ENCODE measurements at regions not wholly inside any gene's neighbourhood (a gene's known extent, or its start where the extent isn't known, plus 50 kb on each side); places are given as distances from the start of the nearest gene placed in this dataset.

GRCh38 chr2:150917961-150918713 is 343.5 kb downstream of the RBM43 start:
- Histone ChIP-seq H3K4me3 (ENCODE audit: low read depth in 1 of 2, low read length in 2 of 2) (no peak overlapping the region), H3K27me3 (ENCODE audit: control insufficient read depth in 1 of 2, insufficient read depth in 2 of 2, low read length in 2 of 2) (no peaks in the 10 kb centered on the region), H3K36me3 (ENCODE audit: control insufficient read depth in 1 of 2, insufficient read depth in 2 of 2, low read length in 2 of 2) (no peaks in the 10 kb centered on the region), H3K9me3 (ENCODE audit: control insufficient read depth in 1 of 2, low read length in 2 of 2) (no peaks in the 10 kb centered on the region), H3K9ac (ENCODE audit: low read depth in 1 of 2, low read length in 2 of 2) (no peak overlapping the region), H3K27ac (ENCODE audit: low read depth, low read length) (no peak overlapping the region), H3K4me1 (ENCODE audit: control insufficient read depth in 1 of 2, insufficient read depth in 2 of 2, low read length in 2 of 2) (no peaks in the 10 kb centered on the region)

- Histone ChIP-seq H3K27ac (ENCODE audit: low read depth, low read length) (no peak overlapping the region), H3K9me3 (ENCODE audit: control insufficient read depth in 1 of 2, low read length in 2 of 2) (no peaks in the 10 kb centered on the region), H3K9ac (ENCODE audit: low read depth in 1 of 2, low read length in 2 of 2) (no peak overlapping the region), H3K4me3 (ENCODE audit: low read depth in 1 of 2, low read length in 2 of 2) (no peak overlapping the region), H3K4me1 (ENCODE audit: control insufficient read depth in 1 of 2, insufficient read depth in 2 of 2, low read length in 2 of 2) (no peaks in the 10 kb centered on the region), H3K36me3 (ENCODE audit: control insufficient read depth in 1 of 2, insufficient read depth in 2 of 2, low read length in 2 of 2) (no peaks in the 10 kb centered on the region), H3K27me3 (ENCODE audit: control insufficient read depth in 1 of 2, insufficient read depth in 2 of 2, low read length in 2 of 2) (no peaks in the 10 kb centered on the region)
Measured at GRCh38 chr2:150916467-150917396, 344.9 kb downstream of the RBM43 start.

- no peak overlapping the region for H3K27ac ChIP-seq (ENCODE audit: low read depth, low read length)
- H3K36me3 ChIP-seq (ENCODE audit: control insufficient read depth in 1 of 2, insufficient read depth in 2 of 2, low read length in 2 of 2), result no peaks in the 10 kb centered on the region
- H3K9me3 ChIP-seq (ENCODE audit: control insufficient read depth in 1 of 2, low read length in 2 of 2), result no peaks in the 10 kb centered on the region
- H3K4me1 ChIP-seq (ENCODE audit: control insufficient read depth in 1 of 2, insufficient read depth in 2 of 2, low read length in 2 of 2), result no peaks in the 10 kb centered on the region
- H3K9ac ChIP-seq (ENCODE audit: low read depth in 1 of 2, low read length in 2 of 2), result no peak overlapping the region
- H3K27me3 ChIP-seq (ENCODE audit: control insufficient read depth in 1 of 2, insufficient read depth in 2 of 2, low read length in 2 of 2), result no peaks in the 10 kb centered on the region
- H3K4me3 ChIP-seq (ENCODE audit: low read depth in 1 of 2, low read length in 2 of 2), result no peak overlapping the region
Measured at GRCh38 chr2:150911766-150912280, 349.8 kb downstream of the RBM43 start.

GRCh38 chr2:150909613-150910012 is 352.1 kb downstream of the RBM43 start:
- no peaks in the 10 kb centered on the region for H3K27me3 ChIP-seq (ENCODE audit: control insufficient read depth in 1 of 2, insufficient read depth in 2 of 2, low read length in 2 of 2)
- no peaks in the 10 kb centered on the region for H3K36me3 ChIP-seq (ENCODE audit: control insufficient read depth in 1 of 2, insufficient read depth in 2 of 2, low read length in 2 of 2)
- no peaks in the 10 kb centered on the region for H3K9me3 ChIP-seq (ENCODE audit: control insufficient read depth in 1 of 2, low read length in 2 of 2)
- H3K4me3 ChIP-seq (ENCODE audit: low read depth in 1 of 2, low read length in 2 of 2), result no peak overlapping the region
- H3K9ac ChIP-seq (ENCODE audit: low read depth in 1 of 2, low read length in 2 of 2), result no peak overlapping the region
- no peaks in the 10 kb centered on the region for H3K4me1 ChIP-seq (ENCODE audit: control insufficient read depth in 1 of 2, insufficient read depth in 2 of 2, low read length in 2 of 2)
- no peak overlapping the region for H3K27ac ChIP-seq (ENCODE audit: low read depth, low read length)

GRCh38 chr2:150909090-150909489 is 352.6 kb downstream of the RBM43 start:
- H3K9ac ChIP-seq (ENCODE audit: low read depth in 1 of 2, low read length in 2 of 2), result no peak overlapping the region
- H3K4me1 ChIP-seq (ENCODE audit: control insufficient read depth in 1 of 2, insufficient read depth in 2 of 2, low read length in 2 of 2), result no peaks in the 10 kb centered on the region
- H3K36me3 ChIP-seq (ENCODE audit: control insufficient read depth in 1 of 2, insufficient read depth in 2 of 2, low read length in 2 of 2), result no peaks in the 10 kb centered on the region
- no peak overlapping the region for H3K4me3 ChIP-seq (ENCODE audit: low read depth in 1 of 2, low read length in 2 of 2)
- H3K27ac ChIP-seq (ENCODE audit: low read depth, low read length), result no peak overlapping the region
- no peaks in the 10 kb centered on the region for H3K9me3 ChIP-seq (ENCODE audit: control insufficient read depth in 1 of 2, low read length in 2 of 2)
- no peaks in the 10 kb centered on the region for H3K27me3 ChIP-seq (ENCODE audit: control insufficient read depth in 1 of 2, insufficient read depth in 2 of 2, low read length in 2 of 2)

GRCh38 chr2:150907466-150907865 is 354.2 kb downstream of the RBM43 start:
- Histone ChIP-seq H3K4me3 (ENCODE audit: low read depth in 1 of 2, low read length in 2 of 2) (no peak overlapping the region), H3K4me1 (ENCODE audit: control insufficient read depth in 1 of 2, insufficient read depth in 2 of 2, low read length in 2 of 2) (no peaks in the 10 kb centered on the region), H3K9me3 (ENCODE audit: control insufficient read depth in 1 of 2, low read length in 2 of 2) (no peaks in the 10 kb centered on the region), H3K9ac (ENCODE audit: low read depth in 1 of 2, low read length in 2 of 2) (no peak overlapping the region), H3K27ac (ENCODE audit: low read depth, low read length) (no peak overlapping the region), H3K36me3 (ENCODE audit: control insufficient read depth in 1 of 2, insufficient read depth in 2 of 2, low read length in 2 of 2) (no peaks in the 10 kb centered on the region), H3K27me3 (ENCODE audit: control insufficient read depth in 1 of 2, insufficient read depth in 2 of 2, low read length in 2 of 2) (no peaks in the 10 kb centered on the region)

- no peaks in the 10 kb centered on the region for H3K4me1 ChIP-seq (ENCODE audit: control insufficient read depth in 1 of 2, insufficient read depth in 2 of 2, low read length in 2 of 2)
- no peak overlapping the region for H3K4me3 ChIP-seq (ENCODE audit: low read depth in 1 of 2, low read length in 2 of 2)
- H3K9ac ChIP-seq (ENCODE audit: low read depth in 1 of 2, low read length in 2 of 2), result no peak overlapping the region
- no peak overlapping the region for H3K27ac ChIP-seq (ENCODE audit: low read depth, low read length)
- no peaks in the 10 kb centered on the region for H3K36me3 ChIP-seq (ENCODE audit: control insufficient read depth in 1 of 2, insufficient read depth in 2 of 2, low read length in 2 of 2)
- H3K9me3 ChIP-seq (ENCODE audit: control insufficient read depth in 1 of 2, low read length in 2 of 2), result peaks cover 0 to 6% of the 10 kb centered on the region in 2 donors
- H3K27me3 ChIP-seq (ENCODE audit: control insufficient read depth in 1 of 2, insufficient read depth in 2 of 2, low read length in 2 of 2), result no peaks in the 10 kb centered on the region
Measured at GRCh38 chr2:150903461-150903860, 358.2 kb downstream of the RBM43 start.

- Histone ChIP-seq H3K4me3 (ENCODE audit: low read depth in 1 of 2, low read length in 2 of 2) (no peak overlapping the region), H3K9ac (ENCODE audit: low read depth in 1 of 2, low read length in 2 of 2) (no peak overlapping the region), H3K36me3 (ENCODE audit: control insufficient read depth in 1 of 2, insufficient read depth in 2 of 2, low read length in 2 of 2) (no peaks in the 10 kb centered on the region), H3K4me1 (ENCODE audit: control insufficient read depth in 1 of 2, insufficient read depth in 2 of 2, low read length in 2 of 2) (no peaks in the 10 kb centered on the region), H3K27me3 (ENCODE audit: control insufficient read depth in 1 of 2, insufficient read depth in 2 of 2, low read length in 2 of 2) (no peaks in the 10 kb centered on the region), H3K27ac (ENCODE audit: low read depth, low read length) (no peak overlapping the region), H3K9me3 (ENCODE audit: control insufficient read depth in 1 of 2, low read length in 2 of 2) (peaks cover 0 to 6% of the 10 kb centered on the region in 2 donors)
Measured at GRCh38 chr2:150903055-150903454, 358.6 kb downstream of the RBM43 start.

DNA sequence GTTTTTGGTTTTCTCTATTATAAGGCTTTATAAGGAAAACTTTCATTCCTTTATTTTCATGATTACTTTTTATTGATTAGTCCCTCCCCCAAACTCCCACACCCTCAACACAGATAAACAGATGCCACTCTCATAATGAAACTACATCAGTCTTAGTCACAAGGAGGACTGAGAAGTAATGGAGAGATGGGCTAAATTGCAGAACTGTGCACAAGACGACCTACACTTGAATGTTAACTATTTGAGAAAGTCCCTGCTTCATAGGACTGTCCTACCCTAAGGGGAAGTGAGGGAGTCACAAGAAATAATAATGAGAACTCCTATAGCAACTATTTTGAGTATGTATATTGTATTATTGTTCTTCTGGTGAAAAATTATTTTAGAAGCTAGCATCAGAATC is 360.8 kb downstream of the RBM43 start:
- H3K27me3 ChIP-seq (ENCODE audit: control insufficient read depth in 1 of 2, insufficient read depth in 2 of 2, low read length in 2 of 2), result no peaks in the 10 kb centered on the region
- no peak overlapping the region for H3K27ac ChIP-seq (ENCODE audit: low read depth, low read length)
- H3K4me3 ChIP-seq (ENCODE audit: low read depth in 1 of 2, low read length in 2 of 2), result no peak overlapping the region
- no peaks in the 10 kb centered on the region for H3K36me3 ChIP-seq (ENCODE audit: control insufficient read depth in 1 of 2, insufficient read depth in 2 of 2, low read length in 2 of 2)
- peaks cover 0 to 6% of the 10 kb centered on the region in 2 donors for H3K9me3 ChIP-seq (ENCODE audit: control insufficient read depth in 1 of 2, low read length in 2 of 2)
- no peak overlapping the region for H3K9ac ChIP-seq (ENCODE audit: low read depth in 1 of 2, low read length in 2 of 2)
- H3K4me1 ChIP-seq (ENCODE audit: control insufficient read depth in 1 of 2, insufficient read depth in 2 of 2, low read length in 2 of 2), result no peaks in the 10 kb centered on the region

DNA sequence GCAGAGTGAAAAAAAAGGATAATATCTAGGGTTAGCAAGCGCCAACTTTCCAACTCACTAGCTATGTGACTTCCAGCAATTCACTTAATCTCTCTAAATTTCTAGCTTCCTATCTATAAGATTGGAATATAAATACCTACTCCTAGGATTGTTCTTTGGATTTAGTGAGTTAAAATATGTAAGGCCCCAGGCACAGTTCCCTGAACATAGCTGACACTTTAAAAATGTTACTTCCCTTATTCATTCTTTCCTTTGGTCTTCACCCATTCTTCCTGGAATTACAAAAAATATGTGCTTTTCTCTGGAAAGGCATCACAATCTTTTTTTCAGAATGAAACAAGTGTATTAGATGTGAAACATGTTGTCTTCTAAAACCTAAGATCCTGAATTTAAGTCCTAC is 365.7 kb downstream of the RBM43 start:
- H3K4me1 ChIP-seq (ENCODE audit: control insufficient read depth in 1 of 2, insufficient read depth in 2 of 2, low read length in 2 of 2), result no peaks in the 10 kb centered on the region
- H3K36me3 ChIP-seq (ENCODE audit: control insufficient read depth in 1 of 2, insufficient read depth in 2 of 2, low read length in 2 of 2), result no peaks in the 10 kb centered on the region
- peaks cover 0 to 2% of the 10 kb centered on the region in 2 donors for H3K9me3 ChIP-seq (ENCODE audit: control insufficient read depth in 1 of 2, low read length in 2 of 2)
- H3K27me3 ChIP-seq (ENCODE audit: control insufficient read depth in 1 of 2, insufficient read depth in 2 of 2, low read length in 2 of 2), result no peaks in the 10 kb centered on the region
- no peak overlapping the region for H3K4me3 ChIP-seq (ENCODE audit: low read depth in 1 of 2, low read length in 2 of 2)
- no peak overlapping the region for H3K27ac ChIP-seq (ENCODE audit: low read depth, low read length)
- H3K9ac ChIP-seq (ENCODE audit: low read depth in 1 of 2, low read length in 2 of 2), result no peak overlapping the region
